NCI-H524 (cell line): ENCODE measurements at regions not wholly inside any gene's neighbourhood (a gene's known extent, or its start where the extent isn't known, plus 50 kb on each side); places are given as distances from the start of the nearest gene placed in this dataset.
"Not testable (repeated sequence)": the region's sequence is repeated elsewhere in the genome, so short reads cannot be mapped to it uniquely, and the experiment has no call there.

ENCODE experiments used
- DNase-seq, 2 experiments: peaks; one replicate each; lab custom pipeline; 2025; lab: John Stamatoyannopoulos, UW

DNA sequence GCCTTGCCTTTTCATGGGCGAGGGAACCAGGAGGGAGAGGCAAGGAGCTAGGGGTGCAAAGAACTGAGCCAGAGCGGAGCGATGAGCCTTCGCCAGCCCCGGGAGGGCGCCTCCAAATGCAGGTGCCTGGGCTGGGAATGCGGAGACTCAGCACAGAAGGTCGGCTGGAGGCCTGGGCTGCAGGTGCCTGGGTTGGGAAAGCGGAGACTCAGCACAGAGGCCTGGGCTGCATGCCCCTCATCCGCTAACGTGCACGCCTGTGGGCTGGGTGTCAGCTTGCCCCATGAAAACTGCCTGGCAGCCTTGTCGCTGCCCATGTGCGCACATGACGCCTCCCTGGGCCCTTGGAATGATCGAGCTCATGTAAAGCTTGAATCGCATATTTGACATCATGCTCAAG lies 51.8 kb downstream of the POM121L12 start:
- no peak for DNase-seq

- DNase-seq, result no peak
These were observed 58.8 kb downstream of the POM121L12 start for GRCh38 chr7:53094191-53094590.

DNA sequence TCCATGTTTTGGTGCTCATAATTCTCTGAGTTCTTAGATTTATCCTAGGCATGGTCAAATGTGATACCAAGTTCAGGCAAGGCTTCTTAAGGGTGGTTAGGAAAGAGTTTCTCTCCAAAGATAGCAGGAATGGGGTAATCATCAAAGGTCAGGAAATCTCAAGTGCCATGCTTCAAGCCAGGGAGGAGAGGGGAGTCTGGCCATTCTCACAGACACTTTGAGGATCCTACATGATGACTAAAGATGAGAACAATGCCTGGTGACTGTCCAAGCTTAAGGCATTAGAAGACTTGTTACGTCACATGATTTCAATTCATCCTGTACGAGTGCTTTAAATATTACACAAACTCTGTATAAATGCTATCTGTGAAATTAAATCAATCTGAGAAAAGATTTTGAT lies 59.4 kb downstream of the POM121L12 start:
- no peak for DNase-seq

- no peak for DNase-seq
These were observed 60.5 kb downstream of the POM121L12 start for GRCh38 chr7:53095731-53096501.

DNA sequence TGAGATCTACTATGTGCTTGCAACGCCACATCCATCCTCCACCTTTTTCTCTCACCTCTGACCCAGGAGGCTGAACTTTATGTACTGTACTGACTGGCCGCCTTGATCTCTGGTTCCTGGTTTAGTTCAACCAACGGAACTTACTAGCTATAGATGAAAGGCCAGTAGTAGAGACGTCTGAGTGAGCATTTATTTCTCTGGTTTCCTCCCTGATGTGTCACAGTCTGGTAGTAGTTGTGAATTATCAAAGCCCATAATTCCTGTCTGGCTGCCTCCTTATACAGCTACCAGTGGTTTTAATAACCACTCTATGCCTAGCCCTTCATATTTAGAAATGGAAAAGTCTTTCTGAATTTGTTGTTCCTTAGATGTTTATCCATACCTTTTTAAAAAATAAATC lies 64.7 kb downstream of the POM121L12 start:
- DNase-seq, result no peak

- DNase-seq, result no peak
These were observed 65.6 kb downstream of the POM121L12 start for GRCh38 chr7:53101026-53101425.

DNA sequence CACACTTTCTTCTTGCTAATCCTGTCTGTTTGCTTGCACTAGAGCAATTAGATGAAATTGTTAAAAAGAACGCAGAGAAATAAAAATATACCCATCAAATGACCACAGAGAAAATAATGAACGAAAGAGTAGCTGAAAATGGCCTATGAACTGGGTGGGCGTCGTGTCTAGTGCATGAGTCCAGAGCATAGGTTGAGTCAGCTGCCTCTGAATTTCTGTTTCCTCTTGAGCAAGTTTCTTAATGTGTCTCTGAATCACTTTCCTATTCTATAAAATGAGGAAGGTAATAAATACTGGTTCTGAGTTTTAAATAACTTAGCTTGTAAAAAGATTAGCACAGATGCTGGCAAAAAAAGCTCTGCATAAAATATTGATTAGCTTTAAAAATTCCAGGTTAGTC lies 75.0 kb downstream of the POM121L12 start:
- no peak for DNase-seq

- DNase-seq, result peak in 1 of 2 experiments; percentile 25
These were observed 75.6 kb downstream of the POM121L12 start for GRCh38 chr7:53111031-53111430.

DNA sequence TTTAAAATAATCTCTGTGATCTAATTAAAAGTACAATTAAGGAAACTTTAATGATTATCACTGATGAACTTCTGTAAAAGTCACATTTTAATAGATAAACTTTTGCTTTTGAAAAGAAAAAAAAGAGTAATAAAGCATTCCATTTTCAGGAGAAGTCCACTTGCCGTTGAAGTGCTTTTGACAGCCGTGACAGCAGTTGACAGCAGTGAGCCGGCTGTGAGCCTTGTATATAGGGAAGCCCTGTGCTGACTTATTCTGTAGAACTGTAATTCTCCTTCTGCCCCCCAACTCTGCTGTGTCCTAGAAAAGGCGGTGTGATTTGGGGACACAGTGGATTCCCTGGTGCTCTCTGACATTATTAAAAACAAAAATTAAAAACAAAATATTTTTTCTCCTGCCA lies 78.0 kb downstream of the POM121L12 start:
- DNase-seq, result no peak

DNA sequence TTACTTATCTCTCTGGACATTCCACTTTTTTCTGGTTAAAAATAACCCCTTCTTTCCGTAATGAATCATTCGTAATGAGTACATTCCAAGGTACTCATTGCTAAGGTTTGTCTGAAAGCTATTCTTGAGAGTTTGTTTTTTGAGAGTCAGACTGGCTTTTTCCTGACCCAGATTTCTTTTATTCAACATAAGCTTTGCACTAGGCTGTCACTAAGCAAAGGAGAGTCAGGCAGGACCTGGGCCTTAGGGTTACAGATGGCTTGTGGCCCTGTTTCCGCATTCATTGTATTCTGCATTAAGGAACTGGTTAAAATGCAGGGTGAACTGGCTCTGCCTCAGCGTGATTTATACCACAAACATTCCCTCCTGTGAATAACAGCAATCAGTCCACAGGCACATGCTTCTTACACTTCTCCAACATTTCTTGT lies 84.1 kb downstream of the POM121L12 start:
- DNase-seq, result no peak

- DNase-seq, result no peak
These were observed 85.9 kb downstream of the POM121L12 start for GRCh38 chr7:53121374-53121773.

DNA sequence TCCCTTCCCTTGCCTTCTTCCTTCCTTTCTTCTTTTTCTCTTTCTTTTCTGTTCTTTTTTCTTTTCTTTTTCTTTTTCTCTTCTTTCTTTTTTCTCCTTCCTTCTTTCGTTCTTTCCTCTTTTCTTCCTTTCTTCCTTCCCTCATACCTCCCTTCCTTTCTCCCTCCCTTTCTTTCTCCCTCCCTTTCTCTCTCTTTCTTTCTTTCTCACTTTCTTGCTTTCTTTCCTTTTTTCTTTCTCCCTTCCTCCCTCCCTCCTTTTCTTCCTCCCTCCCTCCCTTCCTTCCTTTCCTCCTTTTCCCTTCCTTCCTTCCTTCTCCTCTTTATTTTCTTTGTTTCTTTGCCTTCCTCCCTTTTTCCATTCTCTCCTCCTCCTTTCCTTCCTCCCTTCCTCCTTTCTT lies 96.3 kb downstream of the POM121L12 start:
- DNase-seq, result no peak

DNA sequence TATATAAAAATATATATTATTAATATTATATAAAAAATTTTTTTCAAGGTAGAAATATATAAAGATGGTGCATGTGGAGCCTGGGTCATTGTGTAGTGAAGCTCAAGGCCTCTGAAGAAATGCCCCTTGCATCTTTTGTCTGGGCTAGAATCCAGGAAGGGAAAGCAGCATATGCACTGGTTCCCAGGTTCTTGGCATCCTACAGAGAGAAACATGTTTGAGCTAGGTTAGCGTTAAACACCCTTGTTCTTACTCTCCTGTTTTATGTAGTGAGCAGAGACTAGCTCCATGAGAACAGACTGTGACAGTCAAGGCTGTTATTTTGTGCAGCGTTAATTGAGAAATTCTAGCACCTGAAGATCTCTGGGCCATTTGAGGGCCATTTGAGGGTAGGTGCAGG lies 116.1 kb downstream of the POM121L12 start:
- no peak for DNase-seq

DNA sequence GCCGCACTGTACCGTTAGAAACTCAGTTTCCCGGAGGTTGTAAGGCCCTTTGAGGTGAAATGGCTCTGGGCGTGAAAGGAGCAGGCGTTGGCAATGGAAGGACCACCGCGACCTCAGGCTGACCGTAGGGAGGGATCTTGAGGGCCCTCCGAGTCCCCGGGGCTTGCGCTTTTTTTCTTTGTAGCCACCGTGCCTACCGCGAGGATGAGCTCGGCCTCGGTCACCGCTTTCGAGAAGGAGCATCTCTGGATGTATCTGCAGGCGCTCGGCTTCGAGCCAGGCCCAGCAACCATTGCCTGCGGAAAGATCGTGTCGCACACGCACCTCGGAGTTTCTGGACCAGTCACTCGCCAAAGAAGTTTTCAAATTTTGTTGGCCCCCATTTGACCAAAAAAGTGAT lies 151.8 kb downstream of the POM121L12 start:
- DNase-seq, result not testable (repeated sequence)

DNA sequence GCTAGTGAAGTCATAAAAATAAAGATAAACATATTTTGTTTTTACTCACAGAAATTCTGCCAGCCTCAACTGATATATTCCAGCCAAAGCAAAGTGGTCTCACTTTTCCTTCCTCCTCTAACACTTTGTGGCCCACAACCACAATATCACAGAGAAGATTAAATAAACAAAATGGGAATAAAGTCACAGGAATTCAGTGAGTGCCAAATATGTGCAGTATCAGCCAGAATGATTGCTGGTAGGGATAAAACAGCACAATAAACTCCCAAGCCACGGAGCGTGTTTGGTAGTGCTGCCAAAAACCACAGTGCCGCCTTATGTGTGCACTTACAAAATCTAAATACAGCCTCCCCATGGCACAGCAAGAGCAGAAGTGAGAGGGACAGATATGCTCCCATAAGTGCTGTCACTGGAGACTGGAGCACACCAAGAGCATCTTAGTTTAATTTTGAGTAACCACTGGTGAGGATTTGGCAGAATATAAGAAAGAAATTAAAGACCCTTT lies 155.8 kb downstream of the POM121L12 start:
- DNase-seq, result no peak

DNA sequence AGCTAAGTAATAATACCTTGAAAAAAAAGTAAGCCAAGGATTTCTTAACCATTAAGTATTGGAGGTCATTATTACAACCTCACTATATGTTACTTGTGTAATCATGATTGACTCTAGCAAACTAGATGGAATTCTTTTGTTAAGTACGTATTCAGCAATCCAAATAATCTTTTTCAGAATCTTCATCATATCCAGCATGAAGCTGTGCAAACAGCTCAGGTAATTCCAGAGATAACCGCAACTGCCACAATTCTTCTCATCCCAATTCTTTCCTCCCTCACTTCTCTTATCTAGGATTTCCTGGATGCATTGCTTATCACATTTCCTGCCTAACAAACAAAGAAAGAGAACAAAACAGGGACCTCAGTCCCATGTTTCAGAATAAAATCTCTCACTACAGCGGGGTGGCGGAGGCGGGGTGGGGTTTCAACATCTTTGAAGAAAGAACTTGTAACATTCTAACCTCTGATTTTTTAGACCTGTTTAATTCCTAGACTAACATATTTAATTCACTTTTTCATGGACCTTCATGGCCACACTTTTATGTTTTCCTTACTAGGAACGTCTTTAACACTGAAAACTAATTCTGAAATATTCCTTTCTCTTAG lies 156.5 kb downstream of the POM121L12 start:
- DNase-seq, result no peak

- DNase-seq, result no peak
These were observed 169.6 kb downstream of the POM121L12 start for GRCh38 chr7:53205006-53205405.

GRCh38 chr7:53209129-53209528 lies 173.7 kb downstream of the POM121L12 start:
- DNase-seq, result no peak

DNA sequence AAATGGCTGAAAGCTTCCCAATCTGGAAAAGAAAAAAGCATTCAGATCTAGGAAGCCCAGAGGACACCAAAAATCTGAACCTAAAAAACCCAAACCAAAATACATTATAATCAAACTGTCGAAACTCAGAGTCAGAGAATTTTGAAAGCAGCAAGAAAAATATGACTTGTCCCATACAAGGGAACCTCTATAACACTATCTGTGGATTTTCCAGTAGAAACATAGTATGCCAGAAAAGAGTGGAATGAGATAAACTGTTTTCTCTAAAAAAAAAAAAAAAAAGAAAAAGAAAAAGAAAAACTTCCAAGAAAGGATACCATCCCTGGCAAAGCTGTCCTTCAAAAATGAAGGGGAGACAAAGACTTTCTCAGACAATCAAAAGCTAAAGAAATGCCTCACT lies 179.0 kb downstream of the POM121L12 start:
- no peak for DNase-seq

- no peak for DNase-seq
These were observed 183.5 kb downstream of the POM121L12 start for GRCh38 chr7:53218730-53219504.

DNA sequence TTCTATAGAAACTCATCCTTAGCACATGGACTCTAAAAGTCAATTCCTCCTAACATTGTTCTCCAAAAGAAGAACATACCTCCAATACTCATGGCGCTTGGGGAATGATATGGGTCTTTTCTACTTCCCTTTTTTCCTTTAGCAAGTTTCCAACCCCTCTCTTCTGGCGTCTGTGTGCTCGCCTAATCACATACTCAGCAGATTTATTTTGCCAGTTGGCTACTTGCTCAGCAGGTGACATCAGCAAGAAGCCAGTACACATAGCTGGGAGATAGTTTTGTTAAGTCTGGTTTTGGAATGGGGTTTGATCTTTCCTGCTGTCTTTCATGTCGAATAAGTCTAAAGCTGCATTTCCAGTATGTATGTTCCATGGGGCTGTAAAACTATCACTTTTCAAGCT lies 193.8 kb downstream of the POM121L12 start:
- DNase-seq, result no peak

DNA sequence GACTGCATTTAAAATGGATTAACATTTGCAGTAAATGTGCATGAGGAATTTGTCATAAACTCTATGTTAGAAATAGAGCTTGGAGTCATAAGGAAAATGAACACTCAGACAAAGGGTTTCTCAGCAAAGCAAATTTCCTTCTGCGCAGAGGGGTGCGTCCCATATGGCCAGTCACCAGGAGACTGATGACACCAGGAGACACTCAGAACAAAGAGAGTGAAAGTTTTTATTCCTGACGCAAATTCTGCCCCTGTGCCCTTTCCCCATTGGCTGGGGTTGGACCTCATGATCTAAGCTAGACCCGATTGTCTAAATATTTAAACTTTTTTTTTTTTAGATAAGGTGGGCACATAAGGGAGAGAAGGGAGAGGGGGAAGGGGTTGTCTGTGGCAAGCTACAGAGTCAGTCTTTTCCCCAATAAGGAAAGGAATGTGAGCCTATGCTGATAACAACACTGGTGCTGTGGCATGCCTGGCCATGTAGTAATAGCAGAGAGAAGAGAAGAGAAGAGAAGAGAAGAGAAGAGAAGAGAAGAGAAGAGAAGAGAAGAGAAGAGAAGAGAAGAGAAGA lies 202.0 kb downstream of the POM121L12 start:
- DNase-seq, result no peak
